ACC112 (cell line): ENCODE measurements at regions not wholly inside any gene's neighbourhood (a gene's known extent, or its start where the extent isn't known, plus 50 kb on each side); places are given as distances from the start of the nearest gene placed in this dataset.

Experiments
- H2AFZ ChIP-seq: fragments of 200-600 bp; sonication (generic); one replicate; pipeline ENCODE4 v1.6.0; 2017; ENCODE audit warnings: antibody characterized with exemption, low read length; ENCODE audit not compliant: unreplicated experiment
- H3K27ac ChIP-seq: fragments of 200-600 bp; sonication (generic); 2 replicates; pipeline ENCODE4 v1.5.1; 2014; ENCODE audit warnings: low read depth, mild to moderate bottlenecking, antibody characterized with exemption, low read length, moderate library complexity
- H3K27me3 ChIP-seq: fragments of 200-600 bp; sonication (generic); 2 replicates; pipeline ENCODE4 v1.6.1; 2014; ENCODE audit warnings: mild to moderate bottlenecking, antibody characterized with exemption, low read length, moderate library complexity, mixed read lengths; ENCODE audit not compliant: insufficient read depth
- H3K36me3 ChIP-seq: fragments of 200-600 bp; sonication (generic); 2 replicates; pipeline ENCODE4 v1.6.1; 2016; ENCODE audit warnings: mild to moderate bottlenecking, antibody characterized with exemption, low read length, moderate library complexity, mixed read lengths; ENCODE audit not compliant: insufficient read depth
- H3K4me1 ChIP-seq: fragments of 200-600 bp; sonication (generic); one replicate; pipeline ENCODE4 v1.6.1; 2016; ENCODE audit warnings: low read length, mixed read lengths; ENCODE audit not compliant: insufficient read depth, unreplicated experiment, control insufficient read depth
- H3K4me3 ChIP-seq: fragments of 200-600 bp; sonication (generic); 2 replicates; pipeline ENCODE4 v1.5.1; 2014; ENCODE audit warnings: mild to moderate bottlenecking, low read depth, low read length
- H3K79me2 ChIP-seq: fragments of 200-600 bp; sonication (generic); one replicate; pipeline ENCODE4 v1.6.0; 2016; ENCODE audit warnings: low read length; ENCODE audit not compliant: control insufficient read depth, unreplicated experiment, insufficient read depth

DNA sequence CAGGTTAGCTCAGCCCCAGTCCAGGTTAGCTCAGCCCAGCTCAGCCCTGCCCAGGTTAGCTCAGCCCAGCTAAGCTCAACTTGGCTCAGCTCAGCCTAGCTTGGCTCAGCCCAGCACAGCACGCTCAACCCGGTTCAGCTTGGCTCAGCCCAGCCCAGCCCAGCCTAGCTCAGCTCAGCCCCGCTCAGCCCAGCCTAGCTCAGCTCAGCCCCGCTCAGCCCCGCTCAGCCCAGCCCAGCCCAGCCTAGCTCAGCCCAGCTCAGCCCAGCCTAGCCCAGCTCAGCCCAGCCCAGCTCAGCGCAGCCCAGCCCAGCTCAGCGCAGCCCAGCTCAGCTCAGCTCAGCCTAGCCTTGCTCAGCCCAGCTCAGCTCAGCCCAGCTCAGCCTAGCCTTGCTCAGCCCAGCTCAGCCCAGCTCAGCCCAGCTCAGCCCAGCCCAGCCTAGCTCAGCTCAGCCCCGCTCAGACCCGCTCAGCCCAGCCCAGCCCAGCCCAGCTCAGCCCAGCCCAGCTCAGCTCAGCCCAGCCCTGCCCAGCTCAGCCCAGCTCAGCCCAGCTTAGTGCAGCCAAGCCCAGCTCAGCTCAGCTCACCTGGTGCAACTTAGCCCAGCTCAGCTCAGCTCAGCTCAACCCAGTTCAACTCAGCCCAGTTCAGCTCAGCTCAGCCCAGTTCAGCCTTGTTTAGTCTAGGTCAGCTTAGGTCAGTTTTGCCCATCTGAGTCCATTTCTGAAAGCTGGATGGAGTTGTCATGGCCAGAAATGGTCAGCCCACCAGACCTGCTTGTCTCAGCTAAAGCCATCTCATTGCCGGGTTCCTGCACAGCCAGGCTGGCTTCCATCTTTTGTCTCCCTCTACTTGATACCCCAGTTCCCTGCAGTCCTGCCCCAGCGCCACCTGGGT, 333.6 kb downstream of the TMEM121 start:
- no peaks in the 10 kb centered on the region for H3K4me1 ChIP-seq
- no peak overlapping the region for H2AFZ ChIP-seq
- no peaks in the 10 kb centered on the region for H3K79me2 ChIP-seq
- no peak overlapping the region for H3K4me3 ChIP-seq
- no peak overlapping the region for H3K27ac ChIP-seq
- no peaks in the 10 kb centered on the region for H3K36me3 ChIP-seq
- H3K27me3 ChIP-seq: no peaks in the 10 kb centered on the region

DNA sequence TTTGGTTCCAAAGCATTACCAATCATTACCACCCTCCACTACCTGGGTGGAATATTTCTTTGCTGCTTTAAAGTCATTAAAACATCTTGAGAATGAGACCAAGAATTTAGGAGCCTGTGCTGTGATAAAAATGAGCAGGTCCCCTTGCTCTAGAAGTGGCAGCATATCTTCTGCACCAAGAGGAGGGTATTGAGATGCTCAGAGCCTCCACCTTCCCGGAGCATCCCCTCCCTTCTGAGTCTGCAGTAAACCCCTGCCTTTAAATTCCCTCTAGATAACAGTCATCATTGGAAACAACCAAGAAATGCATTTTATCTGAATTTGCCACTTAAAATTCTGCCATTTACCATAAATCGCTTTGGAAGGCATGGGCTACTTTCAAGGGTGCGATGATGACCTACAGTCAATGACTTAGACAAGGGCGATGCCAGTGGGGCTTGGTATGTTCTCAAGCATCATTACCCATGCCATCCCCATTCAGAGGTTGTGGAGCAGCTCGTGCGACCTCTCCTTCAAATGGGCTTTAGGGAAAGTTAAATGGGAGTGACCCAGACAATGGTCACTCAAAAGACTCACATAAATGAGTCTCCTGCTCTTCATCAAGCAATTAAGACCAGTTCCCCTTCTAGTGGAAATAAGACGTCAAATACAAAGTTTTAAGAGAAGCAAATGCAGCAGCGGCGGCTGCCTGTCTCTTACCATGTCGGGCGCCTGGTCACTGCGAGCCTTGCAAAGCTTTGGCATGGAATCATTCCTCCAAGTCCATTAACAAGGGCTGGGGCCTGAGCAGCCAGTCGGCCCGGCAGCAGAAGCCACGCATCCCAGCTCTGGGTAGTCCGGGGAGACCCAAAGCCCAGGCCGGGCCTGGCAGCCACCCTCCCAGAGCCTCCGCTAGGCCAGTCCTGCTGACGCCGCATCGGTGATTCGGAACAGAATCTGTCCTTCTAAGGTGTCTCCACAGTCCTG, 334.5 kb downstream of the TMEM121 start:
- H3K4me1 ChIP-seq: no peaks in the 10 kb centered on the region
- H3K27ac ChIP-seq: no peak overlapping the region
- H3K36me3 ChIP-seq: no peaks in the 10 kb centered on the region
- H2AFZ ChIP-seq: no peak overlapping the region
- no peaks in the 10 kb centered on the region for H3K27me3 ChIP-seq
- no peak overlapping the region for H3K4me3 ChIP-seq
- H3K79me2 ChIP-seq: no peaks in the 10 kb centered on the region

DNA sequence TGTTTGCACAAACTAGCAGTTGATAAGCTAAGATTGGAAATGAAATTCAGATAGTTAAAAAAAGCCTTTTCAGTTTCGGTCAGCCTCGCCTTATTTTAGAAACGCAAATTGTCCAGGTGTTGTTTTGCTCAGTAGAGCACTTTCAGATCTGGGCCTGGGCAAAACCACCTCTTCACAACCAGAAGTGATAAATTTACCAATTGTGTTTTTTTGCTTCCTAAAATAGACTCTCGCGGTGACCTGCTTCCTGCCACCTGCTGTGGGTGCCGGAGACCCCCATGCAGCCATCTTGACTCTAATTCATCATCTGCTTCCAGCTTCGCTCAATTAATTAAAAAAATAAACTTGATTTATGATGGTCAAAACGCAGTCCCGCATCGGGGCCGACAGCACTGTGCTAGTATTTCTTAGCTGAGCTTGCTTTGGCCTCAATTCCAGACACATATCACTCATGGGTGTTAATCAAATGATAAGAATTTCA, 335.6 kb downstream of the TMEM121 start:
- H3K27me3 ChIP-seq: no peaks in the 10 kb centered on the region
- no peak overlapping the region for H3K27ac ChIP-seq
- H3K4me1 ChIP-seq: no peaks in the 10 kb centered on the region
- no peak overlapping the region for H2AFZ ChIP-seq
- H3K79me2 ChIP-seq: no peaks in the 10 kb centered on the region
- H3K4me3 ChIP-seq: no peak overlapping the region
- no peaks in the 10 kb centered on the region for H3K36me3 ChIP-seq

DNA sequence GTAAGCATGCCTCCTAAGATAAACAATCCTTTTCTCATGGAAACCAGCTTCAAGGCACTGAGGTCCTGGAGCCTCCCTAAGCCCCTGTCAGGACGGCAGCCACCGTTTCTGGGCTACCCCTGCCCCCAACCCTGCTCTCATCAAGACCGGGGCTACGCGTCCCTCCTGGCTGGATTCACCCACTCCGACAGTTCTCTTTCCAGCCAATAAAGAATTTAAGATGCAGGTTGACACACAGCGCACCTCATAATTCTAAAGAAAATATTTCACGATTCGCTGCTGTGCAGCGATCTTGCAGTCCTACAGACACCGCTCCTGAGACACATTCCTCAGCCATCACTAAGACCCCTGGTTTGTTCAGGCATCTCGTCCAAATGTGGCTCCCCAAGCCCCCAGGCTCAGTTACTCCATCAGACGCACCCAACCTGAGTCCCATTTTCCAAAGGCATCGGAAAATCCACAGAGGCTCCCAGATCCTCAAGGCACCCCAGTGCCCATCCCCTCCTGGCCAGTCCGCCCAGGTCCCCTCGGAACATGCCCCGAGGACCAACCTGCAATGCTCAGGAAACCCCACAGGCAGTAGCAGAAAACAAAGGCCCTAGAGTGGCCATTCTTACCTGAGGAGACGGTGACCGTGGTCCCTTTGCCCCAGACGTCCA, 336.3 kb downstream of the TMEM121 start:
- no peaks in the 10 kb centered on the region for H3K27me3 ChIP-seq
- H2AFZ ChIP-seq: no peak overlapping the region
- H3K27ac ChIP-seq: no peak overlapping the region
- no peak overlapping the region for H3K4me3 ChIP-seq
- no peaks in the 10 kb centered on the region for H3K4me1 ChIP-seq
- H3K79me2 ChIP-seq: no peaks in the 10 kb centered on the region
- no peaks in the 10 kb centered on the region for H3K36me3 ChIP-seq

DNA sequence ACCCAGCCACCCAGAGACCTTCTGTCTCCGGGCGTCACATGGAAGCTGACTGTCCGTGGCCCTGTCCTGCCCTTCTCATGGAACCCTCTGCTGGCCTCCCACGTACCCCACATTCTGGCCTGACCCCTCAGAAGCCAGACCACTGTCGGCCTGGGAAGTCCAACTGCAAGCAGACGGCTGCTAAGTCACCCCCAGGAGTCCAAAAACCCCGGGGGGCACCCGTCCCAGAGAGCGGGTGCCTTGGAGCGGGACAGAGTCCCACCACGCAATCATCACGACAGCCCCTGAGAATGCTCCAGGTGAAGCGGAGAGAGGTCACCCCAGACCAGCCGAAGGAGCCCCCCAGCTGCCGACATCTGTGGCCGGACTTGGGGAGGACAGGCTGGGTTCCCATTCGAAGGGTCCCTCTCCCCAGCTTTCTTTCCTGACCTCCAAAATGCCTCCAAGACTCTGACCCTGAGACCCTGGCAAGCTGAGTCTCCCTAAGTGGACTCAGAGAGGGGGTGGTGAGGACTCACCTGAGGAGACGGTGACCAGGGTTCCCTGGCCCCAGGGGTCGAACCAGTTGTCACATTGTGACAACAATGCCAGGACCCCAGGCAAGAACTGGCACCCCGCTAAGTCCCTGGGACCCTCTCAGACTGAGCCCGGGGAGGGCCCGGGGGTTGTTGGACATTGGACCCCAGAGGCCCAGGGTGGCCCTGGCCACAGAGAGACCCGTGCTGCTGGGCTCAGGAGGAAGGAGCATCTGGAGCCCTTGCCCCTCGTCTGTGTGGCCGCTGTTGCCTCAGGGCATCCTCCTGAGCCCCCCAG, 337.1 kb downstream of the TMEM121 start:
- Histone ChIP-seq H2AFZ (no peak overlapping the region), H3K27me3 (no peaks in the 10 kb centered on the region), H3K27ac (no peak overlapping the region), H3K79me2 (no peaks in the 10 kb centered on the region), H3K4me3 (no peak overlapping the region), H3K4me1 (no peaks in the 10 kb centered on the region), H3K36me3 (no peaks in the 10 kb centered on the region)

DNA sequence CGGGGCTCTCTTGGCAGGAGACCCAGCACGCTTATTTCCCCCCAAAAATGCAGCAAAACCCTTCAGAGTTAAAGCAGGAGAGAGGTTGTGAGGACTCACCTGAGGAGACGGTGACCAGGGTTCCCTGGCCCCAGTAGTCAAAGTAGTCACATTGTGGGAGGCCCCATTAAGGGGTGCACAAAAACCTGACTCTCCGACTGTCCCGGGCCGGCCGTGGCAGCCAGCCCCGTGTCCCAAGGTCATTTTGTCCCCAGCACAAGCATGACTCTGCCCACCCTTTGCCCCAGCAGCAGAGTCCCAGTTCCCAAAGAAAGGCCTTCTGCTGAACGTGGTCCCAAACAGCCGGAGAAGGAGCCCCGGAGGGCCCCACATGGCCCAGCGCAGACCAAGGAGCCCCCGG, 337.7 kb downstream of the TMEM121 start:
- no peak overlapping the region for H2AFZ ChIP-seq
- no peak overlapping the region for H3K27ac ChIP-seq
- H3K27me3 ChIP-seq: no peaks in the 10 kb centered on the region
- no peaks in the 10 kb centered on the region for H3K79me2 ChIP-seq
- H3K36me3 ChIP-seq: no peaks in the 10 kb centered on the region
- no peaks in the 10 kb centered on the region for H3K4me1 ChIP-seq
- H3K4me3 ChIP-seq: no peak overlapping the region

DNA sequence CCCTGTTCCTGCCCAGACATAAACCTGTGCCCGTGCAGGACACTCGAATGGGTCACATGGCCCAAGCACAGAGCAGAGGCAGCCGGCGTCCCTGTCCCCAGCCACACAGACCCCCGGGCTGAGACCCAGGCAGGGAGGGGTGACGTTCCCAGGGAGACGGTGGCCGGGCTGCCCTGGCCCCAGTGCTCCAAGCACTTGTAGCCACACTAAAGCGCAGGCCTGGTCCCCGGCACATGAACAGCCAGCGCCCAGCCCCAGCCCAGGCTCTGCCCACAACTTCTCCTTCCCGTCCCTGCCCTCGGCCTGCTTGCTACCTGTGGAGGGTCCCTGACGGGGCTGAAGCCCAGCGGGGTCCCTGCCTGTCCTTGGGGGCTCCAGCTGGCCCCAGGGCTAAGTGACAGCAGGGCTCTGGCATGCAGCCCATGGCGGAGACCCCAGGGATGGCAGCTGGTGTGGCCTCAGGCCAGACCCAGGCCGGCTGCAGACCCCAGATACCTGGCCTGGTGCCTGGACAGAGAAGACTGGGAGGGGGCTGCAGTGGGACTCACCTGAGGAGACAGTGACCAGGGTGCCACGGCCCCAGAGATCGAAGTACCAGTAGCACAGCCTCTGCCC, 338.4 kb downstream of the TMEM121 start:
- Histone ChIP-seq H3K27me3 (no peaks in the 10 kb centered on the region), H3K27ac (no peak overlapping the region), H3K79me2 (no peaks in the 10 kb centered on the region), H3K4me3 (no peak overlapping the region), H3K4me1 (no peaks in the 10 kb centered on the region), H2AFZ (no peak overlapping the region), H3K36me3 (no peaks in the 10 kb centered on the region)

DNA sequence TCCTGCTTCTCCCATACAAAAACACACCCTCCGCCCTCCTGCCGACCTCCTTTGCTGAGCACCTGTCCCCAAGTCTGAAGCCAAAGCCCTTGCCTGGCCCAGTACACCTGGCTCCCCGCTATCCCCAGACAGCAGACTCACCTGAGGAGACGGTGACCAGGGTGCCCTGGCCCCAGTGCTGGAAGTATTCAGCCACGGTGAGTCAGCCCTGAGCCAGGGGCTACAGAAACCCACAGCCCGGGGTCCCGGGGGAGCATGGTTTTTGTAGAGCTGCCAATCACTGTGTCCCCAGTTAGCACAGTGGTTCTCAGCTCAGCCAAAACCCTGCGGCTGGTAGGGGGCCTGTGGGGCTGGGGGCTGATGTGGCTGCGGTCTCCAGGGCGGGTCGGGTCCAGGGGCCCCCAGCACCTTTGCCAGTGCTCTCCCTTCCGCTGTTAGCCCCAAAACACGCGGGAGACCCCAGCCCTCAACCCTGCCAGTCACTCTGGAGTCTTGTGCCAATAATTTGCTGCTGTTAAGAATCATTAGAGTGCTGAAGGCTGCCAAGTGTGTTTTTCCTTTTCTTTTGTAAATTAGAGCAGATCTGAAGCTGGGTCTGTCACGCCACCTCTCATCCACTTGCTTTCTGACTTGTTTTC, 339.0 kb downstream of the TMEM121 start:
- Histone ChIP-seq H3K27ac (no peak overlapping the region), H3K27me3 (no peaks in the 10 kb centered on the region), H3K36me3 (no peaks in the 10 kb centered on the region), H3K4me1 (no peaks in the 10 kb centered on the region), H3K4me3 (no peak overlapping the region), H2AFZ (no peak overlapping the region), H3K79me2 (no peaks in the 10 kb centered on the region)
